ENCODE measurements at regions not wholly inside any gene's neighbourhood (a gene's known extent, or its start where the extent isn't known, plus 50 kb on each side); places are given as distances from the start of the nearest gene placed in this dataset.

- TF ChIP-seq CTCF (conservative IDR thresholded peaks at IDR 0.05; ENCODE audit: low read depth in 2 of 2) (no peak), EZH2phosphoT487 (IDR thresholded peaks at IDR 0.05; ENCODE audit: unreplicated experiment) (no peak), POLR2AphosphoS5 (IDR thresholded peaks at IDR 0.05; ENCODE audit: low read depth) (no peak), ETS1 (IDR thresholded peaks at IDR 0.05) (no peak), EZH2 (IDR thresholded peaks at IDR 0.05; ENCODE audit: low read depth, unreplicated experiment) (no peak), JUNB (IDR thresholded peaks at IDR 0.05; ENCODE audit: unreplicated experiment) (no peak), CREB1 (CRISPR knock-in tag; IDR thresholded peaks at IDR 0.05; ENCODE audit: low read depth) (no peak)
Observed at GRCh38 chr14:85293612-85294234, 236.2 kb upstream of the FLRT2 start.

Data from GM23338 (cell line).